Stimulated activated CD4-positive, alpha-beta T cell treated with anti-CD3 and anti-CD28 coated beads, Interleukin-15, amount 100 ng/mL, for 48 hours (primary cell): ENCODE measurements at regions not wholly inside any gene's neighbourhood (a gene's known extent, or its start where the extent isn't known, plus 50 kb on each side); places are given as distances from the start of the nearest gene placed in this dataset.
"Not testable (repeated sequence)": the region's sequence is repeated elsewhere in the genome, so short reads cannot be mapped to it uniquely, and the experiment has no call there.

Experiments used
- DNase-seq, 2 donors: peaks; one replicate each; pipeline ENCODE4 v3.0.0-alpha.2; 2020; ENCODE audit warnings: low read depth in 2 of 2

GRCh38 chr5:42074353-42074752, 149.3 kb downstream of the FBXO4 start:
- DNase-seq: no peak

- no peak for DNase-seq
These were observed 164.6 kb downstream of the FBXO4 start for GRCh38 chr5:42089705-42090104.

DNA sequence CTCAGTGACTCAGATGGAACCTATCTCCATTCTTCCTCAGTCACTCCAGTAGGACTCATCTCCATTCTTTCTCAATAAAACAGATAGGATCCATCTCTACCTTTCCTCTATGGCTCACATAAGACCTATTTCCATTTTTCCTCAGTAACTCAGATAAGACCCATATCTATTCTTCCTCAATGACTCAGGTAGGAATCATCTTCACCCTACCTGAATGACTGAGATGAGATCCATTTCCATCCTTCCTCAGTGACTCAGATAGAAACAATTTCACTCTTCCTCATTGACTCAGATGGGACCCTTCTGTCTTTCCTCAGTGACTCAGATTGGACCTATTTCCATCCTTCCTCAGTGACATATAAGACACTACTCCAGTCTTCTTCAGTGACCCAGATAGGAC, 165.1 kb downstream of the FBXO4 start:
- DNase-seq: no peak

DNA sequence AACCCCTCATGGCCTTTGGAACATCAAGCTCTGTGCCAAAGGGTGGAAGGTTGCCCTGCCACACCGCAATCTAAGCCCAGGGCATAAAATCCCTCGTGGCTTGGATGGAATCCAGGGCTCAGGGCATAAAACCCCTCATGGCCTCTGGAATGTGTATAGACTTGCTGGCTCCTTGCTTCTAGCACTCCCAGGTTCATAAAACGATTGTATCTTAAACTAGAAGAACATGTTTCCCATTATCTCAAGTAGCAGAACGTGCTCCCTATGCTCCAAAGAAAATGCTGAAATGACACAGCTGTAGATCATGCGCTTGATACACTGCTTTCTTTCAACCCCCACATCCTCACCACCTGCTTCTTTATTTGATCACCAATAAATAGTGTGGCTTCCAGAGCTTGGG, 174.8 kb downstream of the FBXO4 start:
- DNase-seq: not testable (repeated sequence)

GRCh38 chr5:42108468-42108867, 183.4 kb downstream of the FBXO4 start:
- no peak for DNase-seq

DNA sequence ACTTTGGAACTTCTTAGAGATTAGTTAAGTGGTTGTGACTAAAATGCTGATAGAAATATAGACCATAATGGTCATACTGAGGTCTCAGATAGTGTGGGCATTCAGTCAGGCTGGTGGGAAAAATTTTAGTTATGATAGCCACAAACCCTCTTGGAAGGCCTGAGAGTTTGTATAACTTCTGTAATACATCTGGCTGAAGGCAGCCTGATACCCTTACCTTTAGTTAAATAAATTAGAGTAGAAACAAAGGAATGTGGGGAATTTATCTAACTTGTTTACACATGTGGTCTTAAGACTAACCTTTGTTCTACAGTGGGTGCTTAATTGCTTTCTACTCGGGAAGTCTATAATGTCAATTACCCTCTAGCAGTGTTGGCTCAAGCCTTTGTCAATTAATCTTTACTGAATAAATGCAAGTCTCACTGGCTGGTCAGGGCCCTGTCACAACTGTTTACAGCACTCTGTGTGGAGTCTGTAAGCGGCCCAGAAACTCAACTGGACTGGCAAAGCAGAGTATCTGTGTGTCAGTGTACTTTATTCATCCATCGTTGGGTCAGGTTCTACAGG, 184.0 kb downstream of the FBXO4 start:
- DNase-seq: no peak

DNA sequence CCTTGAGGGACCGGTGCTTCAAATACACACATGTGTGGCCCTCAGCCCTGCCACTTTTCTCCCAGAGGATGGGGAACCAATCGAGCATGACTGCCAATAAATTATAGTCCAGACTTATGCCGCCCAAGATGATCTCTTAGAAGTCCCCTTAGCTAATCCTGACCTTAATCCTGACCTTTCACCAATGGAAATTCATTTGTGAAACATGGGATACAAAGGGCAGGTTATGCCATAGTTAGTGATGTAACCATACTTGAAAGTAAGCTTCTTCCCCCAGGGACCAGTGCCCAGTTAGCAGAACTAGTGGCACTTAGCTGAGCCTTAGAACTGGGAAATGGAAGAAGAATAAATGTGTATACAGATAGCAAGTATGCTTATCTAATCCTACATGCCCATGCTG, 190.6 kb downstream of the FBXO4 start:
- DNase-seq: not testable (repeated sequence)

GRCh38 chr5:42120070-42120469, 195.0 kb downstream of the FBXO4 start:
- no peak for DNase-seq

GRCh38 chr5:42121401-42121800, 196.3 kb downstream of the FBXO4 start:
- no peak for DNase-seq

- DNase-seq: no peak
These were observed 206.0 kb downstream of the FBXO4 start for GRCh38 chr5:42131081-42131480.

GRCh38 chr5:42143361-42143760, 218.3 kb downstream of the FBXO4 start:
- no peak for DNase-seq

DNA sequence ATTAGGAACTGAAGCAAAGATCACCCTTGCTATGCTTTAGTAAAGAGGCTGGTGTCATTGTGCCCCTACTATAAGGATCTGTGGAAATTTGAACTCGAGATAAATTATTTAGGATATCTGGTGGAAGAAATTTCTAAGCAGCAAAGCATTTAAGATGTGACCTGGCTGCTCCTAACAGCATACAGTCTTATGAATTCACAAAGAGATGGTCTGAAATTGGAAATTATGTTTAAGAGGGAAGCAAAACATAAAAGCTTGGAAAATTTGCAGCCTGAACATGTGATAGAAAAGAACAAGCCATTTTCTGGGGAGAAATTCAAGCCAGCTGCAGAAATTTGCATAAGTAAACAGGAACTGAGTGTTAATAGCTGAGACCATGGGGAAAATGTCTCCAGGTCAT, 223.7 kb downstream of the FBXO4 start:
- DNase-seq: no peak

DNA sequence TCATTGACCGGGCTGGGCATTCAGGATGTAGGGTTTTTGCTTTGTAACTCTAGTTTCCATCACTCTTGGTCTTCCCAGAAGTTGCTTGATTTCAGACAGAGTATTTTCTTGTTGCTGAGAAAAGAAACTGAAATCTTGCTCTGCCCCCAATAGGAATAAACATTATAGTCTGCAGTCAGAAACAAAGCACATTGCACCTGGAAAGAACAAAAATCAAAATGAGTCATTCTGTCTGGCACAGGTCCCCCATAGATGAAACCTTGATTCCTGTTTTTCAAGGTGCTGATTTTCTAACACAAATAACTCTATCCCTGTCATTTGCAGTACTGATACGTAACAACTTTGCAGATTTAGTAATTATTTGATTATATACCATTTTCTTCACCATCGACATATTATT, 232.1 kb downstream of the FBXO4 start:
- no peak for DNase-seq

- no peak for DNase-seq
These were observed 238.0 kb downstream of the FBXO4 start for GRCh38 chr5:42163083-42163482.

- no peak for DNase-seq
These were observed 243.1 kb downstream of the FBXO4 start for GRCh38 chr5:42168091-42168670.

DNA sequence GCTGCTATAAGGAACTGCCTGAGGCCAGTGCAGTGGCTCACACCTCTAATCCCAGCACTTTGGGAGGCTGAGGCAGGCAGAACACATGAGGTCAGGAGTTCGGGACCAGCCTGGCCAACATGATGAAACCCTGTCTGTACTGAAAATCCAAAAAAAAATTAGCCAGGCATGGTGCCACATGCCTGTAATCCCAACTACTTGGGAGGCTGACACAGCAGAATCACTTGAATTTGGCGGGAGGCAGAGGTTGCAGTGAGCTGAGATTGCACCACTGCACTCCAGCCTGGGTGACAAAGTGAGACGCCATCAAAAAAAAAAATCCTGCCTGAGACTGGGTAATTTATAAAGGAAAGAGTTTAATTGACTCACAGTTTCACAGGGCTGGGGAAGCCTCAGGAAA, 247.1 kb upstream of the GHR start:
- not testable (repeated sequence) for DNase-seq

GRCh38 chr5:42179843-42180242, 243.4 kb upstream of the GHR start:
- not testable (repeated sequence) for DNase-seq

DNA sequence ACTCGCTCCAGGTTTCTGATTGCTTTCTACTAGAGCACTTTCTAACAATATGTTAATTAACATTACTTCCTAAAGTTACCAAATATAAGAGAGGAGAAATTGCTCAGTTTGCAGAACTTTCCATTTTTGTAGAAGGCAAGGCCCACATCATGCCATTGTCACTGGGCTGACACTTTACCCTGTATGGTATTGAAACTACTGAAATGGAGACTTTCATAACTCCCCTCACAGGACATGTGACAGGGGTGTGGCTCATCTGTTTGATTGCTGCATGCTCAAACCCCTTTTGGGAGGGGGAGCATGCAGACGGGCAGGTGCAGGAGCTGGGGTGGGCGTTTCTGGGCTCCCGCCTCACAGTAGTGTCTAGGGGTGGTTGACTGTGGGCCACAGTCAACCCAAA, 206.3 kb upstream of the GHR start:
- DNase-seq: no peak

DNA sequence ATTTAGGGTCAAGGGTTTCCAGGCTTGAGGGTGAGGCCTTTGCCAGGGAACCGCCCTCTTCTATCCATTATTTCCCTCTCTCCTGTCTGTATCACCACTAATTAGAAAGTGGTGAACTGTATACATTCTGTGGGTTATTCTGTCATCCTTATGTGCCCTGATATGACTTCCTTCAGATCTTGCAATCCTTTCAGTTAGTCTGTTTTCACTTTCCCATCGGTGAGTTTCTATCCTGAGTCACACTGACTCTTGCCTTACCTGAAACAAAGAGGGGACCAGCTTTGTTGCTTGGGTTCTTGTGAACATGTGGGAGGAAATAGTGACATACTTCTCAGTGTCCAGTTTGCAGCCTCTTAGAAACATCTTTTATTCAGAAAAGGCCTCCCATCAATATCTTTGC, 205.4 kb upstream of the GHR start:
- no peak for DNase-seq

GRCh38 chr5:42225009-42225408, 198.2 kb upstream of the GHR start:
- DNase-seq: no peak

DNA sequence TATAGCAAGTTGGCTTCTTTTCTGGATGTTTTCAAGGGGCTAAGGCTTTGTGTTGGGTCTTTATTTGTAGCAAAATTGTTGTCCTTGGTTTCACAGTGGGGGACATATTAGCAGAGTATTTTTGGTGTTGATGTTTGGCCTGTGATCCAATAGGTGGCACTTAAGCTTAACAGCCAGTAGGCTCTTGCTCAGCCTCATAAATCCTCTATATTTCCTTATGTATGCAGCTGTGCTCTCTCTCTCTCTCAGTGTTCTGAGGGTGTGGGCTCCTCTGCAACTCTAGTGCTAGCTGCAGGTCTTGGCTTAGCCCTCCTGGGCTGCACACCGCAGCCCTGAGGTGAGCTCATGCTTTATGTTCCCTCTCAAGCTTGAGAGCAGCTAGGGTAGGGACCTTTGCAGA, 195.0 kb upstream of the GHR start:
- no peak for DNase-seq

- DNase-seq: no peak
These were observed 192.4 kb upstream of the GHR start for GRCh38 chr5:42230839-42231238.

- no peak for DNase-seq
These were observed 188.0 kb upstream of the GHR start for GRCh38 chr5:42235241-42235640.

- no peak for DNase-seq
These were observed 187.4 kb upstream of the GHR start for GRCh38 chr5:42235837-42236236.
